GM12891 (cell line): ENCODE measurements at regions not wholly inside any gene's neighbourhood (a gene's known extent, or its start where the extent isn't known, plus 50 kb on each side); places are given as distances from the start of the nearest gene placed in this dataset.
"Not testable (repeated sequence)": the region's sequence is repeated elsewhere in the genome, so short reads cannot be mapped to it uniquely, and the experiment has no call there.

Source experiments
- PAX5 ChIP-seq: IDR thresholded peaks from 2 replicates; pipeline ENCODE4 v1.6.1; 2011; ENCODE audit warnings: low read length, moderate library complexity, mild to moderate bottlenecking; ENCODE audit not compliant: insufficient read depth, severe bottlenecking
- POLR2A ChIP-seq: IDR thresholded peaks from 2 replicates; pipeline ENCODE4 v1.6.1; 2011; ENCODE audit warnings: low read depth, low read length, control low read depth
- POLR2AphosphoS5 ChIP-seq: IDR thresholded peaks from 2 replicates; pipeline ENCODE4 v1.6.1; 2011; ENCODE audit warnings: low read depth, low read length, control low read depth
- POU2F2 ChIP-seq: IDR thresholded peaks from 2 replicates; pipeline ENCODE4 v1.6.1; 2011; ENCODE audit warnings: low read depth, mild to moderate bottlenecking, control low read depth, low read length, moderate library complexity
- SPI1 ChIP-seq: IDR thresholded peaks from 2 replicates; pipeline ENCODE4 v1.6.1; 2011; ENCODE audit warnings: low read depth, low read length, control low read depth
- TAF1 ChIP-seq: IDR thresholded peaks from 2 replicates; pipeline ENCODE4 v1.6.1; 2011; ENCODE audit warnings: low read depth, low read length, control low read depth

DNA sequence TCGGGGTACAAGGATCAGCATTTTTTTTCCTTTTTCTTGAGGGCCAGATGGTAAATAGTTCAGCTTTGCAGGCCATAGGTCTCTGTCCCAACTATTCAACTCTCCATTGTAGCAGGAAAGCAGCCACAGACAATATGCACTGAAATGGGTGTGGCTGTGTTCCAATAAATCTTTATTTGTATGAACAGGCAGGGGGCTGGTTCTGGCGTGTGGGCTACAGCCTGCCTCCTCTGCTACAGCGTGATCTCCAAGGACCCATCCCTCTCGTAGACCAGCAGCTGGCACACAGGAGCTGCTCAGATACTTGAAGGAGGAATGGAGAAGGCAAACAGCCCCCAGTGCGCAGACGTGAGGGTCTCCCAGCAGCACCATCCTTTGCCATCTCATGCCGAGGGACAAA, 91.8 kb upstream of the FRG2C start:
- not testable (repeated sequence) for TF ChIP-seq POLR2A, SPI1, POLR2AphosphoS5, TAF1, POU2F2, PAX5
